B cell (primary cell): ENCODE measurements at regions not wholly inside any gene's neighbourhood (a gene's known extent, or its start where the extent isn't known, plus 50 kb on each side); places are given as distances from the start of the nearest gene placed in this dataset.

Experiments
- CTCF ChIP-seq: fragments of 200-600 bp; IDR thresholded peaks from one replicate; pipeline ENCODE4 v1.8.0; 2022; ENCODE audit warnings: antibody characterized with exemption, mild to moderate bottlenecking
- EZH2 ChIP-seq: IDR thresholded peaks from 2 replicates; pipeline ENCODE4 v1.6.1; 2012; ENCODE audit warnings: borderline replicate concordance, low read depth, mild to moderate bottlenecking, moderate library complexity, low read length; ENCODE audit not compliant: insufficient read depth, poor library complexity, severe bottlenecking

DNA sequence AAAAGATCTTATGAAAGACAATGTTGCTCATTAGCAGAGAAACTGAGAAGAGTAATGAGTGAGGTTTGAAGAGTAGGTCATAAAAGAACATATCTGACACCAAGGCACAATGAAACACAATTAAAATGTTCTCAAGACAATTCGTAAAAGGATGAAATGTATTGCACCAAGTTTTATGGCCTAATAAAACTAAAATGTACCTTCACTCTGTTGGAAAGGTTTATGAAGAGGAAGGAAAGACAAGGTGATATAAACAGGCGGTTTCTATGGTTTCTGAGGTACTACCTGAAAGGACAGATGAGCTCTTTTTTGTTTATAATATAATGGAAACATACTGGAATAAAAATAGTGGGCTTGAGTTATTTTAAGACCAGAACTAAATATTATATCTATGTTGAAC is 821.3 kb downstream of the TAF11L14 start:
- TF ChIP-seq CTCF (no peak), EZH2 (no peak)
